ENCODE measurements at regions not wholly inside any gene's neighbourhood (a gene's known extent, or its start where the extent isn't known, plus 50 kb on each side); places are given as distances from the start of the nearest gene placed in this dataset.

DNA sequence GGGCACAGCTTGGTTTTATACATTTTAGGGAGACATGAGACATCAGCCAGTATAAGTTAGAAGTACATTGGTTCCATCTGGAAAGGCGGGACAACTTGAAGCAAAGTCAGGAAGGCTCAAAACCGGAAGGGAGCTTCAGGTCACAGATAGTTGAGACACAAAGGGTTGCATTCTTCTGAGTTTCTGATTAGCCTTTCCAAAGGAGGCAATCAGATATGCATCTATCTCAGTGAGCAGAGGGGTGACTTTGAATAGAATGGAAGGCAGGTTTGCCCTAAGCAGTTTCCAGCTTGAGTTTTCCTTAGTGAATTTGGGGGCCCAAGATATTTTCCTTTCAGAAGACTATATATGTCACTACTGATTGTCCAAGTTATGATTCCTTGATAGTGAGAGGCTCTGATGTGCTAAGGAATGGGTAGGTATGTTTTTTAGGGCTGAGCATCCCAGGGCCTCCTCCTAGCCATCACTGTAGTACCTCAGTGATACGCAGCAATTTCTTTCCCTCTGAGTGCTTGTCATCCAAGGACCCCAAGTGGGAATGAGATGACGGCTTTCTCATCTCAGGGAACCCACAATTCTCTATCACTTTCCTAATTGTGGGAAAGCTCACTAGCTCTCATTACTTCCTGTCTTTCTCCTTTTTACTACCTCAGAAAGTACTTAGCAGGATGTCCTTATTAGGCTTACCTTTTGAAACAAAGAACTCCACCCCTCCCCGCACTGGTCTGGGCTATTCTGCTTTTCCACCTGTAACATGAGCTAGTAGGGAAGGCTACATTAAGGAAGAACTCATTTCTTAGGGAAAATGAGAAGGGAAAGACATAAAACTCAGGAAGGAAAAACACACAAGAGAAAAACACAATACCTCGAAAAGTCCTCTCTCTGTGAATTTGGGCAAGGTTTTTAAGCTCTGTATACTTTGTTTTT, 632.7 kb downstream of the RAPGEF2 start:
- TF ChIP-seq CTCF (IDR thresholded peaks at IDR 0.05; ENCODE audit: low read depth, low read length) (no peak), EZH2phosphoT487 (IDR thresholded peaks at IDR 0.05; ENCODE audit: low read depth) (no peak)

Data from OCI-LY3 (cell line).